HCT116 (cell line): ENCODE measurements at regions not wholly inside any gene's neighbourhood (a gene's known extent, or its start where the extent isn't known, plus 50 kb on each side); places are given as distances from the start of the nearest gene placed in this dataset.

Experiments used
- ATAC-seq: fragments of 200-7000 bp; cut with Tn5 transposase; 2 replicates; pipeline ENCODE4 v1.9.1; 2020; ENCODE audit warnings: mild to moderate bottlenecking, moderate library complexity
- BruUV-seq: library from RNA; stranded (reverse); fragments of 400-500 nt; replicated peaks from 2 replicates; lab custom pipeline; 2021; lab: Mats Ljungman, UMichigan
- CTCF ChIA-PET: fragments of 300-600 bp; sonication (Branson Sonifier 250); formaldehyde crosslinking; loops from one replicate; lab custom pipeline; 2021; ENCODE audit warnings: antibody characterized with exemption; lab: Charles Lee
- POLR2A ChIA-PET: fragments of 300-600, 350-600 bp; sonication (Branson Sonifier 250); formaldehyde crosslinking; loops from one replicate; lab custom pipeline; 2021; ENCODE audit warnings: antibody characterized with exemption; lab: Charles Lee
- RAD21 ChIA-PET, 2 experiments: fragments of 300-600 bp; sonication (Branson Sonifier 250); formaldehyde crosslinking; loops; one replicate each; lab custom pipeline; 2023; ENCODE audit warnings: low total read pairs in 2 of 2; ENCODE audit not compliant: uncharacterized antibody in 2 of 2, unreplicated experiment in 2 of 2, low non-redundant PET in 1 of 2; lab: Charles Lee
- DNase-seq: peaks from one replicate; pipeline ENCODE4 v3.0.0-alpha.2; 2010; ENCODE audit warnings: low read depth, low spot score
- H2AFZ ChIP-seq: fragments of 200-600 bp; shearing (Covaris generic), sonication (generic); 2 replicates; pipeline ENCODE4 v1.6.1; 2017; ENCODE audit warnings: low read depth, mixed run types, mixed read lengths, antibody characterized with exemption, low read length; ENCODE audit not compliant: poor library complexity, severe bottlenecking
- H3K27ac ChIP-seq: 2 replicates; pipeline ENCODE4 v1.5.1; 2012; ENCODE audit warnings: low read depth, low read length
- H3K27me3 ChIP-seq: fragments of 200-600 bp; sonication (generic); 2 replicates; pipeline ENCODE4 v1.6.1; 2016; ENCODE audit warnings: mixed run types, low read length, mixed read lengths; ENCODE audit not compliant: insufficient read depth
- H3K36me3 ChIP-seq, 2 experiments: fragments of 200-500 bp in 1 of 2; fragments of 200-600 bp in 1 of 2; sonication (Bioruptor generic) in 1 of 2; sonication (generic) in 1 of 2; 2 replicates each; pipeline versions ENCODE4 v1.5.1 to v1.6.1; 2014 to 2016; ENCODE audit warnings: low read length in 2 of 2, inconsistent platforms in 1 of 2, mixed read lengths in 1 of 2, mixed run types in 1 of 2; ENCODE audit not compliant: insufficient read depth in 2 of 2, control insufficient read depth in 1 of 2
- H3K4me1 ChIP-seq, 2 experiments: fragments of 200-600 bp in 1 of 2; sonication (generic) in 1 of 2; 2 replicates each; pipeline versions ENCODE4 v1.5.1 to v1.6.1; 2012 to 2017; ENCODE audit warnings: low read length in 2 of 2, inconsistent platforms in 1 of 2, mild to moderate bottlenecking in 1 of 2, mixed read lengths in 1 of 2, mixed run types in 1 of 2, moderate library complexity in 1 of 2; ENCODE audit not compliant: insufficient read depth in 2 of 2, control insufficient read depth in 1 of 2
- H3K4me2 ChIP-seq: fragments of 200-600 bp; sonication (generic); 2 replicates; pipeline ENCODE4 v1.6.1; 2017; ENCODE audit warnings: mixed run types, low read length, mixed read lengths
- H3K4me3 ChIP-seq, 2 experiments: fragments of 200-600 bp in 1 of 2; sonication (generic) in 1 of 2; replicated peaks in 1 of 2; 2 replicates each; pipeline ENCODE4 v1.5.1; 2011 to 2016; ENCODE audit warnings: low read length in 2 of 2, control low read depth in 1 of 2, low read depth in 1 of 2, mild to moderate bottlenecking in 1 of 2, mixed read lengths in 1 of 2, mixed run types in 1 of 2
- H3K79me2 ChIP-seq: fragments of 200-600 bp; sonication (generic); 2 replicates; pipeline ENCODE4 v1.6.1; 2017; ENCODE audit warnings: mild to moderate bottlenecking, mixed run types, low read length, moderate library complexity, mixed read lengths; ENCODE audit not compliant: insufficient read depth
- H3K9ac ChIP-seq: fragments of 200-600 bp; sonication (generic); 2 replicates; pipeline ENCODE4 v1.6.1; 2016; ENCODE audit warnings: low read length, mixed read lengths
- H3K9me2 ChIP-seq: fragments of 200-600 bp; sonication (generic), shearing (Covaris generic); 2 replicates; pipeline ENCODE4 v1.6.1; 2017; ENCODE audit warnings: mixed run types, mild to moderate bottlenecking, moderate library complexity; ENCODE audit not compliant: insufficient read depth
- H3K9me3 ChIP-seq, 2 experiments: fragments of 200-500 bp in 1 of 2; fragments of 200-600 bp in 1 of 2; sonication (Bioruptor generic) in 1 of 2; sonication (generic) in 1 of 2; 2 replicates each; pipeline ENCODE4 v1.6.1; 2014 to 2017; ENCODE audit warnings: low read length in 2 of 2, mixed read lengths in 2 of 2, inconsistent platforms in 1 of 2, low read depth in 1 of 2, mild to moderate bottlenecking in 1 of 2, mixed run types in 1 of 2, moderate library complexity in 1 of 2; ENCODE audit not compliant: control insufficient read depth in 1 of 2, insufficient read depth in 1 of 2
- H4K20me1 ChIP-seq: fragments of 200-600 bp; sonication (generic), shearing (Covaris generic); 2 replicates; pipeline ENCODE4 v1.6.1; 2017; ENCODE audit warnings: mixed run types, mild to moderate bottlenecking, moderate library complexity; ENCODE audit not compliant: insufficient read depth
- CEBPB ChIP-seq: IDR thresholded peaks from 2 replicates; pipeline ENCODE4 v1.6.1; 2012; ENCODE audit warnings: low read depth
- EGR1 ChIP-seq: IDR thresholded peaks from 2 replicates; pipeline ENCODE4 v1.6.1; 2012; ENCODE audit warnings: low read depth
- ELF1 ChIP-seq: IDR thresholded peaks from 2 replicates; pipeline ENCODE4 v1.6.1; 2012; ENCODE audit warnings: low read depth, borderline replicate concordance
- FOSL1 ChIP-seq: IDR thresholded peaks from 2 replicates; pipeline ENCODE4 v1.6.1; 2012; ENCODE audit warnings: low read depth
- JUND ChIP-seq: IDR thresholded peaks from 2 replicates; pipeline ENCODE4 v1.6.1; 2012
- POLR2A ChIP-seq: IDR thresholded peaks from 2 replicates; pipeline ENCODE4 v1.7.0; 2011; ENCODE audit warnings: borderline replicate concordance; ENCODE audit not compliant: insufficient read depth, insufficient read length; ENCODE audit errors: extremely low read depth
- POLR2AphosphoS5 ChIP-seq: IDR thresholded peaks from 2 replicates; pipeline ENCODE4 v1.6.1; 2011; ENCODE audit warnings: mild to moderate bottlenecking, low read depth, low read length, moderate library complexity
- RAD21 ChIP-seq: IDR thresholded peaks from 2 replicates; pipeline ENCODE4 v1.6.1; 2012; ENCODE audit warnings: low read depth, mild to moderate bottlenecking
- SIN3A ChIP-seq: IDR thresholded peaks from 2 replicates; pipeline ENCODE4 v1.6.1; 2012; ENCODE audit warnings: low read depth
- SRF ChIP-seq: IDR thresholded peaks from 2 replicates; pipeline ENCODE4 v1.6.1; 2012; ENCODE audit warnings: low read depth
- TCF7L2 ChIP-seq: IDR thresholded peaks from 2 replicates; pipeline ENCODE4 v1.7.0; 2011; ENCODE audit warnings: borderline replicate concordance, inconsistent platforms; ENCODE audit not compliant: insufficient read depth, insufficient read length; ENCODE audit errors: extremely low read depth
- YY1 ChIP-seq: IDR thresholded peaks from 2 replicates; pipeline ENCODE4 v1.6.1; 2011; ENCODE audit warnings: low read length, low read depth, moderate library complexity, mild to moderate bottlenecking; ENCODE audit not compliant: insufficient replicate concordance; ENCODE audit errors: extremely low read depth
- ZFX ChIP-seq: fragments of 450-650 bp; IDR thresholded peaks from 2 replicates; pipeline ENCODE4 v1.6.1; 2017
- ZNF274 ChIP-seq: fragments of 200-500 bp; sonication (Bioruptor generic); IDR thresholded peaks from 2 replicates; pipeline ENCODE4 v1.6.1; 2014; ENCODE audit warnings: mild to moderate bottlenecking, low read depth, low read length, inconsistent platforms
- intact Hi-C: fragments of 100-400 bp; cut with micrococcal nuclease; formaldehyde crosslinking; loops from 2 replicates; pipeline ENCODE4 v1.10.0; 2022
- TF ChIP-seq, protein P1 (sequence below): IDR thresholded peaks from 2 replicates; pipeline ENCODE4 v1.6.1; 2011; ENCODE audit warnings: mild to moderate bottlenecking, low read length, moderate library complexity; ENCODE audit not compliant: insufficient replicate concordance; ENCODE audit errors: extremely low read depth
- TF ChIP-seq, protein P2 (sequence below): IDR thresholded peaks from 2 replicates; pipeline ENCODE4 v1.6.1; 2012
- TF ChIP-seq, protein P3 (sequence below): IDR thresholded peaks from 2 replicates; pipeline ENCODE4 v1.6.1; 2012
- TF ChIP-seq, protein P4 (sequence below): IDR thresholded peaks from 2 replicates; pipeline ENCODE4 v1.6.1; 2012; ENCODE audit warnings: low read depth
- TF ChIP-seq, protein P5 (sequence below), 3 experiments: fragments of 200-600 bp in 1 of 3; sonication (generic) in 1 of 3; IDR thresholded peaks in 2 of 3; conservative IDR thresholded peaks in 1 of 3; 2 replicates each; pipeline ENCODE4 v1.5.1; 2012 to 2017; ENCODE audit warnings: low read depth in 2 of 3, low read length in 2 of 3, antibody characterized with exemption in 1 of 3, borderline replicate concordance in 1 of 3, control low read depth in 1 of 3, mild to moderate bottlenecking in 1 of 3, mixed read lengths in 1 of 3, mixed run types in 1 of 3, moderate library complexity in 1 of 3; ENCODE audit not compliant: insufficient read depth in 1 of 3

DNA sequence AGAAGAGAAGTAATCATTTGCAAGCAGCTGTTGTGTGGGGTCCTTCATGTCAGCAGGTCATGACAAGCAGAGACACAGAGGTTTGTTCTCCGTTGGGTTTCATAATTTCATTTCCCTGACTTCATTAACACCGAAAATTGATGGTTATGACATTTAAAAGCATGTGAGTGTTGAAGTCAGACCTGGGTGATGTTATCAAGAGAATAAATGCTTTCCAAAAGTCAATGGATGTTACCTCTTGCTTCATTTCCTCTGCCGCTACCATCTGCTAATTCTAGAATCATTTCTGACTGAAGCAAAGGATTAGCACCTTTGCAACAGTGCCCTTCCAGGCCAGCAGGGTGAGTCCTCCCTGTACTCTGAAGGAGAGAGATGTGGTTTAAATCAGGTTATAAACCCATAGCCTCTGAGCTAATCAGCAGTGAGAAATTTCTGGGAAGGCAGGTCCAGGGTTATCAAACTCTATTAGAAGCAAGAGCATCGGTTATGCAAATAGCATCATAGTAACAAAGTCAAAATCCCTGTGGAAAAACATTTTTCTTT, 446.2 kb downstream of the PIK3C3 start:
- Histone ChIP-seq H3K36me3 (no peaks in the 10 kb centered on the region), H3K79me2 (no peaks in the 10 kb centered on the region), H4K20me1 (no peaks in the 10 kb centered on the region), H3K4me3 (no peak overlapping the region), H3K9me2 (no peaks in the 10 kb centered on the region), H3K9ac (no peak overlapping the region), H2AFZ (no peak overlapping the region)
- RAD21 ChIA-PET: no interaction called here
- no peak for DNase-seq
- CTCF ChIA-PET: no interaction called here
- intact Hi-C loops: no loop called here
- POLR2A ChIA-PET: no interaction called here
- TF ChIP-seq, protein P1, sequence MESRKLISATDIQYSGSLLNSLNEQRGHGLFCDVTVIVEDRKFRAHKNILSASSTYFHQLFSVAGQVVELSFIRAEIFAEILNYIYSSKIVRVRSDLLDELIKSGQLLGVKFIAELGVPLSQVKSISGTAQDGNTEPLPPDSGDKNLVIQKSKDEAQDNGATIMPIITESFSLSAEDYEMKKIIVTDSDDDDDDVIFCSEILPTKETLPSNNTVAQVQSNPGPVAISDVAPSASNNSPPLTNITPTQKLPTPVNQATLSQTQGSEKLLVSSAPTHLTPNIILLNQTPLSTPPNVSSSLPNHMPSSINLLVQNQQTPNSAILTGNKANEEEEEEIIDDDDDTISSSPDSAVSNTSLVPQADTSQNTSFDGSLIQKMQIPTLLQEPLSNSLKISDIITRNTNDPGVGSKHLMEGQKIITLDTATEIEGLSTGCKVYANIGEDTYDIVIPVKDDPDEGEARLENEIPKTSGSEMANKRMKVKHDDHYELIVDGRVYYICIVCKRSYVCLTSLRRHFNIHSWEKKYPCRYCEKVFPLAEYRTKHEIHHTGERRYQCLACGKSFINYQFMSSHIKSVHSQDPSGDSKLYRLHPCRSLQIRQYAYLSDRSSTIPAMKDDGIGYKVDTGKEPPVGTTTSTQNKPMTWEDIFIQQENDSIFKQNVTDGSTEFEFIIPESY: no peak
- TF ChIP-seq TCF7L2: no peak
- no peak for TF ChIP-seq ELF1
- no peak for TF ChIP-seq YY1
- TF ChIP-seq SRF: no peak
- TF ChIP-seq FOSL1: no peak
- TF ChIP-seq, protein P2, sequence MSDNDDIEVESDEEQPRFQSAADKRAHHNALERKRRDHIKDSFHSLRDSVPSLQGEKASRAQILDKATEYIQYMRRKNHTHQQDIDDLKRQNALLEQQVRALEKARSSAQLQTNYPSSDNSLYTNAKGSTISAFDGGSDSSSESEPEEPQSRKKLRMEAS: no peak
- no peak for TF ChIP-seq POLR2AphosphoS5
- TF ChIP-seq, protein P3, sequence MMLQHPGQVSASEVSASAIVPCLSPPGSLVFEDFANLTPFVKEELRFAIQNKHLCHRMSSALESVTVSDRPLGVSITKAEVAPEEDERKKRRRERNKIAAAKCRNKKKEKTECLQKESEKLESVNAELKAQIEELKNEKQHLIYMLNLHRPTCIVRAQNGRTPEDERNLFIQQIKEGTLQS: no peak
- TF ChIP-seq CEBPB: no peak
- no peak for TF ChIP-seq JUND
- TF ChIP-seq, protein P4, sequence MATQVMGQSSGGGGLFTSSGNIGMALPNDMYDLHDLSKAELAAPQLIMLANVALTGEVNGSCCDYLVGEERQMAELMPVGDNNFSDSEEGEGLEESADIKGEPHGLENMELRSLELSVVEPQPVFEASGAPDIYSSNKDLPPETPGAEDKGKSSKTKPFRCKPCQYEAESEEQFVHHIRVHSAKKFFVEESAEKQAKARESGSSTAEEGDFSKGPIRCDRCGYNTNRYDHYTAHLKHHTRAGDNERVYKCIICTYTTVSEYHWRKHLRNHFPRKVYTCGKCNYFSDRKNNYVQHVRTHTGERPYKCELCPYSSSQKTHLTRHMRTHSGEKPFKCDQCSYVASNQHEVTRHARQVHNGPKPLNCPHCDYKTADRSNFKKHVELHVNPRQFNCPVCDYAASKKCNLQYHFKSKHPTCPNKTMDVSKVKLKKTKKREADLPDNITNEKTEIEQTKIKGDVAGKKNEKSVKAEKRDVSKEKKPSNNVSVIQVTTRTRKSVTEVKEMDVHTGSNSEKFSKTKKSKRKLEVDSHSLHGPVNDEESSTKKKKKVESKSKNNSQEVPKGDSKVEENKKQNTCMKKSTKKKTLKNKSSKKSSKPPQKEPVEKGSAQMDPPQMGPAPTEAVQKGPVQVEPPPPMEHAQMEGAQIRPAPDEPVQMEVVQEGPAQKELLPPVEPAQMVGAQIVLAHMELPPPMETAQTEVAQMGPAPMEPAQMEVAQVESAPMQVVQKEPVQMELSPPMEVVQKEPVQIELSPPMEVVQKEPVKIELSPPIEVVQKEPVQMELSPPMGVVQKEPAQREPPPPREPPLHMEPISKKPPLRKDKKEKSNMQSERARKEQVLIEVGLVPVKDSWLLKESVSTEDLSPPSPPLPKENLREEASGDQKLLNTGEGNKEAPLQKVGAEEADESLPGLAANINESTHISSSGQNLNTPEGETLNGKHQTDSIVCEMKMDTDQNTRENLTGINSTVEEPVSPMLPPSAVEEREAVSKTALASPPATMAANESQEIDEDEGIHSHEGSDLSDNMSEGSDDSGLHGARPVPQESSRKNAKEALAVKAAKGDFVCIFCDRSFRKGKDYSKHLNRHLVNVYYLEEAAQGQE: no peak
- TF ChIP-seq RAD21: no peak
- no peak for TF ChIP-seq EGR1
- TF ChIP-seq SIN3A: no peak
- no peak for TF ChIP-seq ZNF274
- TF ChIP-seq, protein P5, sequence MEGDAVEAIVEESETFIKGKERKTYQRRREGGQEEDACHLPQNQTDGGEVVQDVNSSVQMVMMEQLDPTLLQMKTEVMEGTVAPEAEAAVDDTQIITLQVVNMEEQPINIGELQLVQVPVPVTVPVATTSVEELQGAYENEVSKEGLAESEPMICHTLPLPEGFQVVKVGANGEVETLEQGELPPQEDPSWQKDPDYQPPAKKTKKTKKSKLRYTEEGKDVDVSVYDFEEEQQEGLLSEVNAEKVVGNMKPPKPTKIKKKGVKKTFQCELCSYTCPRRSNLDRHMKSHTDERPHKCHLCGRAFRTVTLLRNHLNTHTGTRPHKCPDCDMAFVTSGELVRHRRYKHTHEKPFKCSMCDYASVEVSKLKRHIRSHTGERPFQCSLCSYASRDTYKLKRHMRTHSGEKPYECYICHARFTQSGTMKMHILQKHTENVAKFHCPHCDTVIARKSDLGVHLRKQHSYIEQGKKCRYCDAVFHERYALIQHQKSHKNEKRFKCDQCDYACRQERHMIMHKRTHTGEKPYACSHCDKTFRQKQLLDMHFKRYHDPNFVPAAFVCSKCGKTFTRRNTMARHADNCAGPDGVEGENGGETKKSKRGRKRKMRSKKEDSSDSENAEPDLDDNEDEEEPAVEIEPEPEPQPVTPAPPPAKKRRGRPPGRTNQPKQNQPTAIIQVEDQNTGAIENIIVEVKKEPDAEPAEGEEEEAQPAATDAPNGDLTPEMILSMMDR (IDR thresholded peaks at IDR 0.05 in 2 of 3, conservative IDR thresholded peaks at IDR 0.05 in 1 of 3; ENCODE audit: borderline replicate concordance in 1 of 3, insufficient read depth in 1 of 3, low read depth in 2 of 3, low read length in 2 of 3): no peak
- no peak for TF ChIP-seq POLR2A
- TF ChIP-seq ZFX: no peak
- TF ChIP-seq, all 23 proteins: peak for 0
- Histone ChIP-seq H3K4me1 (no peaks in the 10 kb centered on the region), H3K27me3 (no peaks in the 10 kb centered on the region), H3K4me2 (no peak overlapping the region), H3K9me3 (peaks cover 3 to 26% of the 10 kb centered on the region in 2 experiments; a peak in 2 of 4 replicates), H3K27ac (no peak overlapping the region)
- no peak for ATAC-seq
- BruUV-seq: no TSS peak
